Hepatic stellate cell (primary cell): ENCODE measurements at regions not wholly inside any gene's neighbourhood (a gene's known extent, or its start where the extent isn't known, plus 50 kb on each side); places are given as distances from the start of the nearest gene placed in this dataset.
"Not testable (repeated sequence)": the region's sequence is repeated elsewhere in the genome, so short reads cannot be mapped to it uniquely, and the experiment has no call there.

Experiments used
- DNase-seq: peaks from one replicate; pipeline ENCODE4 v3.0.0; 2011; ENCODE audit warnings: low spot score

DNA sequence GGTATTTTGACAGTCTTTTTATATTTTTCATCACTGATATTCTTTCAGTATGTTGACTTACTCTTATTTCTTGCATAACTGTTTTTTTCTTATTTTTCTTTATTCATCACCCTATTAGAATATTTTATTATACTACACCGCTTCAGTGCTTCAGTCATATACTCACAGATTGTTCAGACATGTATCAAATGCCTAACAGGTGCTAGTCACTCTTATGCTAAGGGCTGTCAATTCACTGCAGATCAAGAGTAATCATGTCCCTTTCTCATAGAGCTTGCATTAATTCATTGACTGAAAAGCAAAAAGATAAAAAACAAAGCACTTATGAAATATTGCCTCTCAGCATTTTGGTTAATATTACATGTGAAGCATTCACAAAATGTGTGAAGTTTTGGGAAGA is 1435.6 kb downstream of the STIM2 start:
- no peak for DNase-seq

DNA sequence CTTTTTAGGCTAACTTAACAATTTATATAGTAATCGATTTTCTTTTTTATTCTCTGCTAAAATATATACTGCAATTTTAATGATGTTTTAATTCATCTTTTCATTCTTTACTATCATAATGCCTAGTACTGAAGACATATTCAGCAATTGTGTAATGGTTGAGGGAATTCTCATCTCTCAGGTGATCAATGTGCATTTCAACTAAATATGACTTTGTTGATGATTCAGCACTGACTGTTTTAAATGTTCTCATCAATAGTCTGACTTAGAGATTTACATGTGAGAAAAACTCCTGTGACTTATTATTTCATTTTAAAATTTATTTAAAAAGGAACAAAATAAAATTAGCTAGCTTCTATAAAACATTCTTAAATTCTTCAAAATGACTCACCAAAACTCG is 1450.3 kb downstream of the STIM2 start:
- no peak for DNase-seq

DNA sequence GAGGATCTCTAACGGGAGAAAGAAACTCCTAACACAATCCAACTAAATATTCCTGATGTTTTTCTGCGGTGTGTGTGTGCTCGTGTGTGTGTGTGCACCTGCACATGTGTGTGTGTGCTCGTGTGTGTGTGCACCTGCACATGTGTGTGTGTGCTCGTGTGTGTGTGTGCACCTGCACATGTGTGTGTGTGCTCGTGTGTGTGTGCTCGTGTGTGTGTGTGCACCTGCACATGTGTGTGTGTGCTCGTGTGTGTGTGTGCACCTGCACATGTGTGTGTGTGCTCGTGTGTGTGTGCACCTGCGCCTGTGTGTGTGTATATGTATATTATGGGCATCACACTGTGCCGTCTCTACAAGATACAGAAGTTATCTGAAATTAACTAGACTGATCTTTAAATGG is 1451.9 kb downstream of the STIM2 start:
- DNase-seq: not testable (repeated sequence)

DNA sequence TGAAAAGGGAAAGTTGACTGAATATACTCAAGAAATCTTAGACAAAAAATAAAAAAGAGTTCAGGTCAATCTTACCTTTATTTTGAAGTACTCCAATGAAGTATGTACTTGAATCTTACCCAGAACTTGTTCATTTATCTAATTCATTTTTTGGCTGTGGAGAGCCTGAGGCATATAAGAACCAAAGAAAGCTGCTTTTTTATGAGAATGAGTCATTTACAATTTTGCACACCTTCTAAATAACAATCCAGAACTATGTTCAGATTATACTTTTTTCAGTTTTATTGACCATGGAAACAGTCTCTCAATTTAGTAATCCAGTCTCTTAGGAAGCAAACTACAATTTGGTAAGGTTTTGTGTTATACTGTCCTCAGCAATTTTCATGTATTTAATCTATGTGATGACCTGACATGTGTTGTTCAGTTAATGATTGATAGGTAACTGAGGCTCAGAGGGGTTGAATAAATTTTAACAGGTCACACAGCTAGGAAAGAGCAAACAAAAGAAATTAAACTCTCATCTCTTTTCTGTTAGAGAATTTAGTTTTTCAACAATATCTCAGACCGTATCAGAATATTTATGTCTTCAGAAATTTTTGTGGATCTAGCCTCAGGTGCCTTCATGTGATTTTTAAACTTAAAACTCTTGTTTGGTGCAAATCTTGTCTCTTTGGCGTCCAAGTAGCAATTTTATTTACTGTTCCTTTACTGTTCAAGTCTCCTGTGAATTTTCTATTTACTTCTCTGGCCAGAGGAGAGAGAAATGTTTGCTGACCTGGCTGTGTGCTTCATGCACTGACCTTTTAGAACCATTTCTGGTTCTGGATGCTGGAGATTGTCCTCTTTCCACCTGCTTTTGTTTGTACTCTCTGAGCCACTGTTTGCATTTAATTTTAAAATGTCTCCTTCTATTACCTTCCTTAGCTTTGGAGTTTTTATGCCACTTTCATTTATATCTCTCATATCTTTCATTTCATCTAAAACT is 1453.4 kb downstream of the STIM2 start:
- no peak for DNase-seq

DNA sequence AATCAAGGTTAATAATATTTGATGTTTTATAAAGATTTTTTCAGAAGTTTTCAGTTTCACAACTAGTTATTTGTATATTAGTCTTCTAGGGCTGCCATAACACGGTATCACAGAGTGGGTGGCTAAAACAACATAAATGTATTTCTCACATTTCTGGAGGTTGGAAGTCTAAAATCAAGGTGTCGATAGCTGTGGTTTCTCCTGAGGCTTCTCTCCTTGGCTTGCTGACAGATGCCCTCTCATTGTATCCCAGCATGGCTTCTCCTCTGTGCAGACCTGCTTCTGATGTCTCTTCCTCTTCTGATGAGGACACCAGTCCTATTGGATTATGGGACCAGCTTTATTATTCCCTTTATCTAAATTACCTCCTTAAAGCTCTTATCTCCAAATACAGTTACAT is 1456.6 kb downstream of the STIM2 start:
- DNase-seq: no peak

DNA sequence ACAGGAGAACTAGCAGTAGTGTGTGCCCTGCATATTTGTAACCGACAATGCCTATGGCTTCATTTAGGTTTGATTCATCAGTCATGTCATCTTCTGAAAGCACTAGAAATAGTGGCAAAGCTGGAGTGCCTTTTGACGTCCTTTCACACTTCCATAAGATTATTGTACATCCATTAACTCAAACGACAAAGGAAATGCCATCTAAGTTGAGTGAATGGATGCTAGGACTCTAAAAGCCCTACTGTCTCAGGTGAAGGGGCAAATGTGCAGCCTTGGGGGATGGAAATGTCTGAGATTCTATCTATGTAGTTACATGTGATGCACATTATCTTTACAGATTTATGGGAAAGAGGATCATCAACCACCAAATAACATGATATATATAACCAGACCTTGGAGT is 1473.6 kb downstream of the STIM2 start:
- no peak for DNase-seq

DNA sequence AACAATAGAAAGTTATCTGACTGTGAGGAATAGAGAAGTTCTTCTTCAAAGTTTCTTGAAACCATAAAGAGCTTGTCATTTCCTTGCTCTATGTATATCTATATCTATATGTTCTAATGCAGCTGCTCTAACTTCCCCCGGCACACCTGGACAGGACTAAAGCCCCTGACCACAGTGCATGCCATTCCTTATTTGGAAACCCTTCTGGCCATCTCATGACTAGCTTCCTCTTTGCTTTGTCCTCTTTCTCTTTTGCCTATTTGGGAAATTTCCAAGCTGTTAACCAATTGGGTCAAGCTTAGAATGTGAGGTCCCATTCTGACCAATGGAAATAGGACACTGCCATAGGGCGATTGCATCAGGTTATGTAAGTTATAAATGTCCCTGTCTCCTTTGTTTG is 1481.1 kb downstream of the STIM2 start:
- no peak for DNase-seq

DNA sequence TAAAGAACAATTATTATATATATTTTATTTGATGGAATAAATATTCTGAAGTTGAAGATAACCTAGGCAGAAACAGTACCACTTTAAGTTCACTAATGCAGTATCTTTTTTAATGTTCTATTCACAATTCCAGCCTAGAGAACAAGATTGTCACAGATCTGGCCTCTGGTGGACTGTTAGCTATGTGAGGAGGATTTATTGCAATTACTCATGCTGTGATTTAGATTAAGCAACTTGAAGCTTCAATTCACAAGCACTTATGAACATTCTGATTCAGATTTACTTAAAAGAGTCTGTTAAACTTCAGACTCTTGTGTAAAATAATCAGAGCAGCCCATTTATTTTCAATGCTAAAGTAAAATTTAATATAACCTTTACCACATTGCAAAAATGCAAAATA is 1489.8 kb downstream of the STIM2 start:
- DNase-seq: no peak

DNA sequence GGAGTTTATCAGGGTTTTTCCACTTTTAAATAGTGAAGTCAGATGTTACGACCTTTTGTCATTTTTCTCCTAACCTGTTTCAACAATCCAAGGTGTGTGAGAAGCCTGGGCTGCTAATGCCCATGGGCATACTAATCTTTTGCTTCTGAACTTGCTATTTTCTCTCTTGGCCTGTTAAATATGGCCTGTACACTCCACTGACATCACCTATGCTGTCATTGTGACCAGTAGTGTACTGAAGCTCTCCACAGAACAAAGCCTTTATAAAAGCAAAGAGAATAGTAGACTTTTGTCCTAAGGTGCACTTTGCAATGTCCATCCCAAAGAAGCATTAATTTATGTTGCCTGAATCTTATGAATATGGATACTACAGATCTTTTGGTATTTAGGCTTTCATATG is 1490.5 kb downstream of the STIM2 start:
- DNase-seq: no peak

DNA sequence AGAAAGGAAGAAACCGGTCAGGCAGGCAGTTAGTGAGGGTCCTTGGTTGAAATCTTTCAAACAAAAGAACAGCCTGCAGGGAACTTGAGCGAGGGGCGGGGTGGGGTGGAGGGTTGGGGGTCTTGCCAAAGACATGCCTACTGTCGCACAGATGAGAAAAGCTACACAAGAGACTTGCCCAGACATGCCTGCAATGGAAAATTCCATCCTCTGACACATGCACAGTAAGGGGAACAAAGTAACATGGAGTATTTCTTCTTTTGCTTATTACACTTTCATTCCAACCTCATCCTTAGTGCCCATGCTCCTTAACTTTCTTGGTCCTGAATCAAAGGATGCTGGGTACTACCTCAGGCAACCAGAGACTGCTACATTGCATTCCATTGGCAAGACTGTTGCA is 1491.2 kb downstream of the STIM2 start:
- no peak for DNase-seq

DNA sequence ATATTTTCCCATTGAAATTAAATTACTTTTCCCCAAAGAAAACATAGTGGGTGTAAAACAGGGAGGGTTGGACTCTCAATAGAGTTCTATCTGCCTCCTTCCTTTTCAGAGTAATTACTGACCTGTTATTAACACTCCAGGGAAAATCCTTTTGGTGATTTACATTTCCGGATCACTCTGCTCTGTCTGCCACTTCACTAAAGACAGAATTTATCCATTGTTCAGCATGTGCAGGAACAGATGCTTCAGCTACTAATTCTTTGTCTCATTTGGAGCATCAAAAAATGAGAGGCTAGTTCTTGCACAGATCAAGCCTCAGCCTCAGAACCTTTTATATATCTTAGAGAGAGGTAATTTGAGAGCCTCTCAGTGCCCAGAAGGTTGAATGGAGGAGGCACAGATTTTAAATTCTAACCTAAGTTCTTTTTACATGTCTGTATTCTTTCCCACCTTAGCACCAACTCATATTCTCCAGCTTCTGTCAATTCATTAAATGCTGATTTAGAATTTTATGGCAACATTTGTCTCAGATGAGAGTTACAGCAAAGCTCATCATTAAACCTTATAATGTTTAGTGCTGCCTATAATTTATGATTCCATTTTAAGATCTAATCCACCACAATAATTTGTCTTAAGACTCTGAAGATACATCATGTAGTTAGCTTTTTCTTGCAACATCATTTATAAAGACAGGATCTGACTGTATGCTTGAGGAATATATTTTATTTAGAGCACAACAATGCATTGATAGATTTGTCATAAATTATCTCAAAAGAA is 1494.4 kb downstream of the STIM2 start:
- DNase-seq: no peak

DNA sequence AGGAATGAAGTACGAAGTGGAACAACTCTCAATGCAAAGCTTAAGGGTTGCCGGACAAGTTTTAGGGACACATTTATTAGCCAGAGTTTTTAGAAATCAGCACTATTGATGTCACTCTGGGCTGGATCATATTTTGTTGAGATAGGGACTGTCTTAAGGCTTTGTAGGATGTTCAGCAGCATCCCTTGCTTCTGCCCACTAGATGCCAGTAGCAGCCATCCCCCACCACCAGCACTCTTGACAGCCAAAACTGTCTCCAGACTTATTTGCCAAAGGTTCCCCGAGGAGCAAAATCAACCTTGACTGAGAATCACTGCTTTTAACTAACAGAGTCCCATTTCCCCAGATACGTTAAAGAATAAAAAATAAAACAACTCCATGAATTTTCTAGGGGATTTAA is 1497.3 kb downstream of the STIM2 start:
- peak; percentile 2 for DNase-seq

DNA sequence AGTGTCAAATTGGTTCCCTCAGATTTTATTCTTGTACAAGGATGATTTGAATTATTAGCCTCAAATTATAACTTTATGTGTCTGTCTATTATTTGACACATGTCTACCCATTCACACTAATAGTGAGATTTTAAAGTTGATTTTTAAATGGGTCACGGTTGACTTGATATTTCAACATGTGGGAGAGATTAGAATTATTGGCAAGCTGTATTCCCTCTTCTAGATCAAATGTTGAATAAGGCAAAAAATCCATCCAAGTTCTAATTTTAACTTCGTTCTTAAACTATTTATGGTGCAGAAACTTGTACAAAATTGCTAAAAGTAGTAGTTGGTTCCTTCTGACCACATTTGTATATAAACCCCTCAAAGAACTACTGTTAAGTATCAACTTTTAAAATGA is 1498.0 kb downstream of the STIM2 start:
- DNase-seq: no peak

DNA sequence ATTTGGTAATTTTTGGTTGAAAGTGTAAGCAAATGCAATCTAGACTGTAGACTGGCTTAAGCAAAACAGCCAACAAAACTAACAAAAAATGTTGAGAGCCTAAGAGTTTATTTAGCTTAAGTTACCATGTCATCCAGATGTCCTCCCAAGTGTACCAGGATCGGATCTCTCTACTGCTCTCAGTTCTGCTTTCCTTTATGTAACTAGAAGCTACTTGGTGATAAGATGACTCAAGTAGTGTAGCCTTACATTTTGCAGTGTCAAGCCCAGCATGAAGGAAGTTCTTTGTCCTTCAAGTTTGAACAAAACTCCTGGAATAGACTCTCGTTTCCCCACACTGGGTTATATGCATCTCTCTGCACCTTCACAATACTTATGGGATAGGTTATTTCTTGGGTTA is 1500.0 kb downstream of the STIM2 start:
- DNase-seq: no peak

DNA sequence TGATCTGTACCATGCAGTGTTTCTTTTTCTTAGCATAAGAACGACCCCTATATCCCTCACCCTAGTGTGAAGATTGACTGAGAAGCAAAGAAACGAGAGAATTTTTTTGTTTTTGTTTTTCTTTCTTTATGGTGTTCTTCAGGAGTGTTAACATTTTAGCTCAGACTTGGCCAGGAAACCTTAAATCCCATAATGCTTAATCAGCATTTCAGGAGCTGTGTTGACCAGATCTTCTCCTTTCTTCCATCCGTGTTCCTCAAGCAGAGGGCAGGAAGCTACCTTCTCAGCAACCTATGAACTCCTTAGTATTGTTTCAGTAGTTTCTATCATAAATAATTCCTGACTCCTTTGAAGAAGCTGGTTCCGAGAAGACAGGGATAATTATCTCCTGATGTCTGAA is 1501.5 kb downstream of the STIM2 start:
- DNase-seq: no peak

DNA sequence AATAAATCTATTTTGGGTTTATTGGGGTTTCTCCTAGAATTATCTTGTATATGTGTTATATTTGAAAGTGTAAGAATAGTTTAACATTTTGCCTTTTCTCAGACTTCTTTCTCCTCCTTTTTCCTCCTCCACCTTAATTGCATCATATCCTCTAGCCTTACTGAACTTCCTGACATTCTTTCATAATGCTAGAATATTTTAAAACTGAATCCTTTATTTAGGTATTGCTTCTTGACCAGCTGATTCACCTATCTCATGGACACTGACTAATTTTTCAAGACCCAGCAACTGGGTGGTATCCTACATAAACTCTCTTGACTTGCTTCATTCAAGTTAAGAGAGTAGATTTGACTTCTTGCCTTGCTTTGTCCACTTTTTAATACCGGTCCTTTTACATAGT is 1508.9 kb downstream of the STIM2 start:
- DNase-seq: no peak

DNA sequence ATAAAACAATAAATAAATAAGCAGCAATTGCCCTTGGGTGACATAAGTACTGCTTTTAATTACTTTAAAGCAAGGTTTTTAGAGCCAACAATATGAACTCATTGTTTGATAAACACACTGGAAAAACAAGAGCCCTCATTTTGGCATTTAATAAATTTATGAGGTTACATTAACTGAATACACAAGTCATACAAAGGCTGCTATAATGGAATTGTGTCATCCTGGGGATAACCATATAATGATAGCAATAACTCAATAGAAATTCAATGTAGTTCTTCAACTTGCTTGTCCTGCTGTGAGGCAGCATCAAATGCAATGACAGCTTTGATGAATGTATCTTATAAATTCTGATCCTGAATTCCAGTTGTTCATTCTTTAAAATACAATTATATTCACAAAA is 1512.5 kb downstream of the STIM2 start:
- DNase-seq: no peak

DNA sequence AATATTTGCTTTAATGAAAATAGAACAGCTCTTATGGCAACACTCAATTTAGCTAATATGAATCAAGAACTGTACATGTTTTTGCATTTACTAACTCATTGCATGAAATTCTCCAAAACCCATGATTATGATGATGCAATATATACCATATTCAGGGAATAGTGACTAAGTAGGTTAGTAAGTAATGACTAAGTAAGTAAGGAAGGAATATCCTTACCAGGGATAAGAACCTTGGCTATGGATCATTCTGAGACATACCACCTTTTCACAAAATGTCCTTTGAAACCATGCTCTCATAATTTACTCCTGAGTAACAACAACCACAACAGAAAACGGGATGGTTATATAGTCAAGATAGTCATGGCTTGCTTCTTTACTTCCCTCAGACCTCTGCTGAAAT is 1513.0 kb downstream of the STIM2 start:
- DNase-seq: no peak

DNA sequence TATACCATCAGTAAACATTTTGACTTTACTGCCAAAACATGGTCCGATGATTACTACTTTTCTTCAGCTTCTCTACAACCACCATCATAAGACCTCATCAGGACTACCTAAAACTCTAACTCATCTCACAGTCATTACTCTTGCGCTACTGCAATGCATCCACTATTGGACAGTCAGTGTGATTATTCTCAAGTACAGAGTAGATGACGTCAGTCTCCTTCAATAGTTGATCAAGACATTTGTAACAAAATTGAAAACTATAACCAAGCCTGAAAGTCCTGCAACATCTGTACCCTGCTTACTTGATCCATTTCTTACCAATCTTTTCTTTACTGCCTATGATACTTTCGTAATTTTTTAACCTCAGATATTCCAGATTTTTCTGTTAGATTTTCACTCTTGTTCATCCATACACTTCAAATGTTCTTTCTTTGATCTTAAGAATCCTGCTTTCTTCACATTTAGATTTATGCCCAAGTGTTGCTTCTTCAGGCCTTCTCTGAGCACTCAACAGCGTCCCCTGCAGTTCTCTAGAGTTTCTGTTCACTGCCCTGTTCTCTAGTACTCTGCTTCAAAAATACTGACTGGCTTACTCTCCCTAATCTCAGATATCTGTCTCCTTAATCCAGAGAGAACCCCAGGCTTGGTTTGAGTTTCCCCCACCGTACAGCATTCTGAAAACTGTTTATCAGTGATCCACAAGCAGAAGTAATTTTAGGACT is 1517.6 kb downstream of the STIM2 start:
- no peak for DNase-seq

DNA sequence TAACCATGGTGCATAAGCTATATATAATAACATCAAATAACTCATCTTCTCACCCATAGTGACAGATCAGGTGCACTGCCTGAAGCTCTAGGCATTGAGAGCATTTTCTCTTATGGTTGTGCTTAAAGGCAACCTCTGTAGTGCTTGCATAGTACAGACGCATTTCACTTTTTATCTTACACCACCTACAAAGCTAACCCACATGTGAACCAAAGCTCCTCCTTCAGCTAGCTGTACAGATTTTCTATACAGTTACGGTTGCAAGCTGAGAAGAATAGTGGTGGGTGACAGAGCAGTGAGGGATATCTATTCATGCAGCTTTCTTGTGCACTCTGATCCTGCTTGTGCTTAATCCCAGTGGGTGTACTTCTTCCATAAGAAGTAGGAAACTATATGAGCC is 1525.2 kb downstream of the STIM2 start:
- DNase-seq: no peak

DNA sequence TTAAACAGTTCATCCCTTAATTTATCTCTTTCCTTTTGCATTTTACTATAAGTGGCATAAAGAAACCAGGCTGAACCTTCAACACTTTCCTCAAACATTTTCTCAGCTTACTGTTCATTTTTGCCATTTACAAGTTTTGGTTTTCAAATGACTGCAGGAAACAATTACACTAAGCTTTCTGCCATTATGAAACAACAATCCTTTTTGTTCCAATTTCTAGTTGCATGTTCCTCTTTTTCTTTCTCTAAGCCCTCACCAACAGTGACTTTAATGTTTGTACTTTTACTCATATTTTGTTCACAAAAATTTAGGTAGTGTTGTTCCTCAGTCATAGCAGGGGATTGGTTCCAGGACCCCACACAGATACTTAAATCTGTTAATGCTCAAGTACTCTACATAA is 1526.1 kb downstream of the STIM2 start:
- DNase-seq: no peak

DNA sequence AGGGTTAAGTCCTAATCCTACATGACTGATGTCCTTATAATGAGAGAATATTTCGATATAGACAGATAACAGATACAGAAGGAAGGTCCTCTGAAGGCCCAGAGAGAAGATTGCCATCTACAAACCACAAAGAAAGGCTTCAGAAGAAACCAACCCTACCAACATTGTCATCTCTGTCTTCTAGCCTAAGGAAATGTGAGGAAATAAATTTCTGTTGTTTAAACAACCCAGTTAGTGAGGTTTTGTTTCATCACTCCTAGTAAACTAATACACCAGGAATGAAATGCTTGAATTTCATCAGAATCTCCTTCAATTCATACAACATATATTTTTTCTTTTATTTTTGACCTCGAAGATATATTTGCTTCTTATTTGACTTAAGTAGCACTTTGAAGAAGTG is 1527.8 kb downstream of the STIM2 start:
- no peak for DNase-seq

DNA sequence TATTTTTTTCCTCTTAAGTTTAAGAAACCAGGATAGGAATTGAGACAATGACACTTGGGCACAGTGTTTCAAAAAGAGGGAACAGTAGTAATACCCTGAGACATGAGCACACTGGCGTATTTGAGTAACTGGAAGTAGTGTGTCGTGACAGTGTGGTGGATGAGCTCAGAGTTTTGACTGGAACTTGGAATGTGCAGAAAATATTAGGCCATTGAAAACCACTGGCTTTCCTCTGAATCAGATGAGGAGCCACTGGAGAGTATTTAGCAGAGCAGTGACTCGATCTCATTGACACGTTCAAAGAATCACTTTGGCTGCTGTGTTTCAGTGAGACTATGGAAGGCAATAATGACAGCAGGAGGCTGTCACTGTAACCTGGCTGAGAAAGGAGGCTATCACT is 1531.2 kb downstream of the STIM2 start:
- DNase-seq: peak; percentile 20
